ENCODE measurements at regions not wholly inside any gene's neighbourhood (a gene's known extent, or its start where the extent isn't known, plus 50 kb on each side); places are given as distances from the start of the nearest gene placed in this dataset.

GRCh38 chr3:87076946-87077345 lies 86.0 kb upstream of the VGLL3 start:
- POLR2A ChIA-PET = no interaction called here
- no peaks in the 10 kb centered on the region for H4K20me1 ChIP-seq (ENCODE audit: insufficient read depth, low read length)
- no peak for TF ChIP-seq EZH2phosphoT487 (IDR thresholded peaks at IDR 0.05; ENCODE audit: borderline replicate concordance, low read depth, low read length)
- no peak for TF ChIP-seq CTCF (conservative IDR thresholded peaks at IDR 0.05; ENCODE audit: low read length)
- intact Hi-C loops (cut with micrococcal nuclease; ENCODE audit: unreplicated experiment) = loop anchor here (10.0 kb wide), 1 partner anchor 62 kb away; no protein-coding TSS in a partner anchor
- H3K4me3 ChIP-seq (ENCODE audit: low read depth, low read length, poor library complexity, severe bottlenecking) = no peak overlapping the region
- no TSS peak for BruUV-seq (replicated peaks)
- CTCF ChIA-PET (ENCODE audit: unreplicated experiment) = no interaction called here
- H3K9me3 ChIP-seq (ENCODE audit: low read length) = no peaks in the 10 kb centered on the region
- H3K27ac ChIP-seq (ENCODE audit: low read depth, low read length, poor library complexity, severe bottlenecking) = no peak overlapping the region
- H3K36me3 ChIP-seq (ENCODE audit: insufficient read depth, low read length) = no peaks in the 10 kb centered on the region
- H3K9me2 ChIP-seq (ENCODE audit: insufficient read depth, low read length) = no peaks in the 10 kb centered on the region
- H2AFZ ChIP-seq (ENCODE audit: low read length) = no peak overlapping the region
- no peak for DNase-seq (ENCODE audit: low spot score)
- no peak overlapping the region for H3K4me2 ChIP-seq (ENCODE audit: low read length)
- H3K4me1 ChIP-seq (ENCODE audit: insufficient read depth, low read length, poor library complexity, severe bottlenecking) = no peaks in the 10 kb centered on the region
- no peaks in the 10 kb centered on the region for H3K79me2 ChIP-seq (ENCODE audit: insufficient read depth, low read depth, low read length)

GRCh38 chr3:87073496-87074145 lies 82.7 kb upstream of the VGLL3 start:
- POLR2A ChIA-PET = no interaction called here
- H3K79me2 ChIP-seq (ENCODE audit: insufficient read depth, low read depth, low read length) = no peaks in the 10 kb centered on the region
- H3K4me3 ChIP-seq (ENCODE audit: low read depth, low read length, poor library complexity, severe bottlenecking) = no peak overlapping the region
- H3K27ac ChIP-seq (ENCODE audit: low read depth, low read length, poor library complexity, severe bottlenecking) = no peak overlapping the region
- intact Hi-C loops (cut with micrococcal nuclease; ENCODE audit: unreplicated experiment) = loop anchor here (10.0 kb wide), 1 partner anchor 59 kb away; no protein-coding TSS in a partner anchor
- TF ChIP-seq CTCF (conservative IDR thresholded peaks at IDR 0.05; ENCODE audit: low read length) (no peak), EZH2phosphoT487 (IDR thresholded peaks at IDR 0.05; ENCODE audit: borderline replicate concordance, low read depth, low read length) (no peak)
- H2AFZ ChIP-seq (ENCODE audit: low read length) = no peak overlapping the region
- CTCF ChIA-PET (ENCODE audit: unreplicated experiment) = no interaction called here
- H4K20me1 ChIP-seq (ENCODE audit: insufficient read depth, low read length) = no peaks in the 10 kb centered on the region
- H3K36me3 ChIP-seq (ENCODE audit: insufficient read depth, low read length) = no peaks in the 10 kb centered on the region
- H3K4me1 ChIP-seq (ENCODE audit: insufficient read depth, low read length, poor library complexity, severe bottlenecking) = no peaks in the 10 kb centered on the region
- H3K4me2 ChIP-seq (ENCODE audit: low read length) = no peak overlapping the region
- BruUV-seq (replicated peaks) = no TSS peak
- no peak for DNase-seq (ENCODE audit: low spot score)
- no peaks in the 10 kb centered on the region for H3K9me2 ChIP-seq (ENCODE audit: insufficient read depth, low read length)
- H3K9me3 ChIP-seq (ENCODE audit: low read length) = no peaks in the 10 kb centered on the region

GRCh38 chr3:87072446-87072845 lies 81.5 kb upstream of the VGLL3 start:
- Histone ChIP-seq H4K20me1 (ENCODE audit: insufficient read depth, low read length) (no peaks in the 10 kb centered on the region), H3K27ac (ENCODE audit: low read depth, low read length, poor library complexity, severe bottlenecking) (no peak overlapping the region), H3K4me1 (ENCODE audit: insufficient read depth, low read length, poor library complexity, severe bottlenecking) (no peaks in the 10 kb centered on the region), H3K4me3 (ENCODE audit: low read depth, low read length, poor library complexity, severe bottlenecking) (no peak overlapping the region), H3K36me3 (ENCODE audit: insufficient read depth, low read length) (no peaks in the 10 kb centered on the region), H3K9me3 (ENCODE audit: low read length) (no peaks in the 10 kb centered on the region), H2AFZ (ENCODE audit: low read length) (no peak overlapping the region), H3K4me2 (ENCODE audit: low read length) (no peak overlapping the region), H3K9me2 (ENCODE audit: insufficient read depth, low read length) (no peaks in the 10 kb centered on the region), H3K79me2 (ENCODE audit: insufficient read depth, low read depth, low read length) (no peaks in the 10 kb centered on the region)
- intact Hi-C loops (cut with micrococcal nuclease; ENCODE audit: unreplicated experiment) = loop anchor here (10.0 kb wide), 1 partner anchor 58 kb away; no protein-coding TSS in a partner anchor
- POLR2A ChIA-PET = no interaction called here
- no peak for DNase-seq (ENCODE audit: low spot score)
- CTCF ChIA-PET (ENCODE audit: unreplicated experiment) = no interaction called here
- BruUV-seq (replicated peaks) = no TSS peak
- TF ChIP-seq CTCF (conservative IDR thresholded peaks at IDR 0.05; ENCODE audit: low read length) = no peak
- no peak for TF ChIP-seq EZH2phosphoT487 (IDR thresholded peaks at IDR 0.05; ENCODE audit: borderline replicate concordance, low read depth, low read length)

All from OCI-LY7 (cell line).